ENCODE measurements at regions not wholly inside any gene's neighbourhood (a gene's known extent, or its start where the extent isn't known, plus 50 kb on each side); places are given as distances from the start of the nearest gene placed in this dataset.

DNA sequence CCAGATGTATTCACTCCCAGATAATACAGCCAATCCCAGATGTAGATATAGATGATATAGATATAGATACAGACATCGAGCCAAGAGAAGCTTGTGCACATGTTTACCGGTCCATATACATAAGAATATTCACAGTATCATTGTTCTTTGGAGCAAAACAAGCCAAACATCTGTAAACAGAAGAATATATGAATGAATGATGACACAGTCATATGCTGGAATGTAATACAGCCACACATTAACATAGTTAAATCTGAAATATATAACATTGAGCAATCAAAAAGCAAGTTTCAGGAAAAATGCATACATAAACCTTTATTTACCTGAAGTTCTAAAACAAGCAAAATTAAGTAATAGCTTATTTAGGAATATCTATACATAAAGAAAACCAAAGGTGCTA, 182.5 kb downstream of the TXNL1 start:
- TF ChIP-seq, protein P1, sequence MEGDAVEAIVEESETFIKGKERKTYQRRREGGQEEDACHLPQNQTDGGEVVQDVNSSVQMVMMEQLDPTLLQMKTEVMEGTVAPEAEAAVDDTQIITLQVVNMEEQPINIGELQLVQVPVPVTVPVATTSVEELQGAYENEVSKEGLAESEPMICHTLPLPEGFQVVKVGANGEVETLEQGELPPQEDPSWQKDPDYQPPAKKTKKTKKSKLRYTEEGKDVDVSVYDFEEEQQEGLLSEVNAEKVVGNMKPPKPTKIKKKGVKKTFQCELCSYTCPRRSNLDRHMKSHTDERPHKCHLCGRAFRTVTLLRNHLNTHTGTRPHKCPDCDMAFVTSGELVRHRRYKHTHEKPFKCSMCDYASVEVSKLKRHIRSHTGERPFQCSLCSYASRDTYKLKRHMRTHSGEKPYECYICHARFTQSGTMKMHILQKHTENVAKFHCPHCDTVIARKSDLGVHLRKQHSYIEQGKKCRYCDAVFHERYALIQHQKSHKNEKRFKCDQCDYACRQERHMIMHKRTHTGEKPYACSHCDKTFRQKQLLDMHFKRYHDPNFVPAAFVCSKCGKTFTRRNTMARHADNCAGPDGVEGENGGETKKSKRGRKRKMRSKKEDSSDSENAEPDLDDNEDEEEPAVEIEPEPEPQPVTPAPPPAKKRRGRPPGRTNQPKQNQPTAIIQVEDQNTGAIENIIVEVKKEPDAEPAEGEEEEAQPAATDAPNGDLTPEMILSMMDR (IDR thresholded peaks at IDR 0.05; ENCODE audit: low read length) = no peak
- no peak for TF ChIP-seq EZH2 (IDR thresholded peaks at IDR 0.05; ENCODE audit: borderline replicate concordance, low read length)

Measured in OCI-LY1 (cell line).